ENCODE measurements at regions not wholly inside any gene's neighbourhood (a gene's known extent, or its start where the extent isn't known, plus 50 kb on each side); places are given as distances from the start of the nearest gene placed in this dataset.

DNA sequence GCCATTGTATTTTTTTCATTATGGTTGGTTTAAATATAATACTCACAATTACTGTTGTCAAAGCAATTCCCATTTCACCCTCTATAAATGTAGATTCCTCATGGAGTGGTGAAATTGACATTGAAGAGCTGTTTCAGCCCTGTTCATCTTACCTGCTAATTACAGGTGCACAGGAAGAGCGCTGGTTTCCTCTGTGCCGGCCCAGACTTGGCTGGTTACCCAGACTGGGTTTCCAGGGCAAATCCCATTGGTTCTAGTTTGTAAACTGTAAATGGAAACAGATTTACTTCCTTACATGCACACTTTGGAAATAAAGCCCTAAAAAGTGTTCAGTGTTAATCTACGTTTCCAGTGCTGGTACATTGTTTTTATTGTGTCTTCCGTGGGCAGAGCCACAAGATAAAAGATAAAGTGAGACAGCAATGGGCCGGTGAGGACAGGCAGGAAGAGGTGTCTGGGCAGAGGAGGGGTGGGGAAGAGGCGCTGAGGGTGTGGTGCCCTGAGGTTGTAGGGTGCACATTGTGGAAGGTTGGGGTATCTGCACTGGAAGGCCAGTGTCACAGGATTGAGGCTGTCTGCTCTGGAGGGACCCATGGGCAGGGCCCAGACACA, 71.6 kb upstream of the ZPBP start:
- DNase-seq: no peak

- no peak for DNase-seq
Observed at GRCh38 chr7:50160206-50160605, 67.2 kb upstream of the ZPBP start.

- no peak for DNase-seq
Observed at GRCh38 chr7:50159154-50159553, 66.1 kb upstream of the ZPBP start.

- DNase-seq: no peak
Observed at GRCh38 chr7:50156706-50157105, 63.7 kb upstream of the ZPBP start.

- DNase-seq: no peak
Observed at GRCh38 chr7:50156163-50156562, 63.1 kb upstream of the ZPBP start.

GRCh38 chr7:50155755-50156154, 62.7 kb upstream of the ZPBP start:
- no peak for DNase-seq

GRCh38 chr7:50153995-50154394, 60.9 kb upstream of the ZPBP start:
- DNase-seq: no peak

GRCh38 chr7:50153148-50153547, 60.1 kb upstream of the ZPBP start:
- DNase-seq: no peak

DNA sequence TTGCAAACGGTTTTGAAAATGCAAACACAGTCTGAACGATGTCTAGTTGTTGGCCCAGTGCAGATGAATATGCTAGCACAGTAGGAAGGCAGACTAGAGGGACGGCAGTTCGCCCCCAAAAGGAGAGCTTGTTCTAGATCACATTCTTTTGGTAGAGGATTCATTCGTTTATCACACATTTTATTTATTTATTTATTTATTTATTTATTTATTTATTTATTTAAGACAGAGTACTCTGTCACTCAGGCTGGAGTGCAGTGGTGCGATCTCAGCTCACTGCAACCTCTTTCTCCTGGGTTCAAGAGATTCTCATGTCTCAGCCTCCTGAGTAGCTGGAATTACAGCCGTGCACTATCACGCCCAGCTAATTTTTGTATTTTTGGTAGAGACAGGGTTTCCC, 59.4 kb upstream of the ZPBP start:
- no peak for DNase-seq

DNA sequence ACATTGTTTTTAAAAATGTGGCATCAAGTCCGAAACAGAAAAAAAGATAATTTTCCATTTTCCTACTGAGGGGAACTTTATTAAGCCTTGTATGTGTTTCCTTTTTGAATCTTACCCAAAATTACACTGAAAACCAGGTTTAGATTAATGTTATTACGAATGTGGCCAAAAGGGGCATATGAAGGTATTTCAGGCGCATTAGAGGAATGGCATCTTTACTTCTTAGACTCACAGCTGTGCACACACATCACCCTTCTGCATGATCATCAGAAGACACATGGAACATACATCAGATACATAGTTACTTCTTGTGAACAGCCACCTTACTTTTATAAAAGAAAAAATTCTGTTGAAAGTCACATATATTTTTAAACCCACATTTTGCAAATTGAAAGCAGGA, 58.6 kb upstream of the ZPBP start:
- no peak for DNase-seq

- DNase-seq: no peak
Observed at GRCh38 chr7:50151001-50151400, 58.0 kb upstream of the ZPBP start.

GRCh38 chr7:50149369-50149768, 56.3 kb upstream of the ZPBP start:
- no peak for DNase-seq

DNA sequence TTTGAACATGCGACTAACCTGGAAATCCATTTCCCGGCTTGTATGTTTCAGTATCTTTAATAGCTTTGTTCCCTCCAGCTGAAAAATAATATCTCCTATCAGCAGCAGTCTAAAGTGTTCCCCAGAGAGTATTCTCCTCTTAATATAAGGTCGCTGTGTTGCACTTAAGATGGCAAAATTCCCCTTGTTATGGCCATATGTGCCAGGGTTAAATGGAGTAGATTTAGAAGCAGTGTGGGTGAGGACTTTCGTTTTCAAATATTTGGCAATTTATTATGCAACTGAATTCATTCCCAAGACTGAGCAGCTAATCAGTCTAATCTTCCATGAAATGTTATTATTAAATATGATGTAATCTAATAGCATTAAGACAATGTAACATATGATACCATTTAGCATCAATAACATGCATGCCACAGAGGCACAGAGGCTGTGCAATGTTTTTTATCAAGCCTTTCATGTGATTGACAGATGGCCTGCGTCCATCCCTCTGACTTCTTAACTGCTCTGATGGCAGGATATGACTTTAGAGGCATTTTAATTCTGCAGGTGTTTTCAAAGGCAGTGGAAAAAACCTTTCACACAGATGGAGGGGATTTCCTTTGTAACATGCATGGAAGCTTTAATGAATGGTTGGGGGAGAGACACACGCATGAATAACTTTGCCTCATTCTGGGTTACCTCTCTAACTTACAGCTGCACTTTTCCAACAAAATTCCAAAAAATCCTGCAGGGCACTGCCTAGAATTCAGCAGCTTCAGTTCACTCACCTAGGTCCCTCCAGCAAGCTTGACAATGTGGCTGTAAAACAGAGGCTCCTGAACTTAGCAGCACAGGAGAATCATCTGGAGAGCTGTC, 55.1 kb upstream of the ZPBP start:
- peak; percentile 29 for DNase-seq

DNA sequence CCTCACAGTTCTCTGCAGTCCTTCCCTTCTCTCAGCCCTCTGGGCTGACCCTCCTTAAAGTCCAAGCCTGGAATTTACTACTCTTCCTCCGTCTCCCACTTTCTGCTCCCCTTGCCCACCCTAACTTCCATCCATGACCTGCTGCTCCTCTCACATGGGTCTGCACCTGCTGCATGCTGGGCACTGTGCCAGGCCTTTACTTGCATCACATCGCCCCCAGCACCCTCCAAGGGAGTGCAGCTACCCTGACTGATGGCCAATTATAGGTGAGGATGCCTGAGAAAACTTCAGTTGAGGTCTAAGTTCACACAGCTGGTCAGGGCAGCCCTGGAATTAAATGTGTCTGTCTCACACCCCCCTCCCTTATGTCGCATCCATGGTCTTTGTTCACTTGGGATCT, 53.6 kb upstream of the ZPBP start:
- DNase-seq: no peak

DNA sequence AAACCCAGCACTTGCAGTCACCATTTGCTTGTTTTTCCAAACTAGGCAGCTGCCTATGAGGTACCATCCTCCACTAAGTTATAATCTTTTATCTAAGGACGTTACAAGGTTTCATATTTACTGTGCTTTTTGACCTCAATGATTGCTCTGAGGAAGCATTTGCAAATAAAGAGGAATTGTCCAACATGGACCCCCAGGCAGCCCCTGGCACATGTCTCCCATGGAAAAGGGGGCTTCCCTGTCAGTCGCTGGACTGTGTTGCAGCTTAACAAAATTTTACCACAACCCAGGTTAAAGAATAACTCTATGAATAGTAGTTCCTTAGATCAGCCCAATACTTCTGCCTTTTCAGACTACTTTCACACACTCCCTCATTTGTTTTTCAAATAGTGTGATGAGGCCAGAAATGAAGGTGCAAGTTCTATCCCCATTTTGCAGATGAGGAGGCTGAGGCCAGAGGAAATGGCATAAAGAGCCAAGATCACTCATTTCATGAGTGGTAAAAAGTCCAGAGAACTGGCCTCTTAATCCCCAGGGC, 52.8 kb upstream of the ZPBP start:
- no peak for DNase-seq

GRCh38 chr7:50145226-50145625, 52.2 kb upstream of the ZPBP start:
- DNase-seq: no peak

Data from left kidney (tissue), 1 donor.